Tibial nerve (tissue), 4 donors: ENCODE measurements at regions not wholly inside any gene's neighbourhood (a gene's known extent, or its start where the extent isn't known, plus 50 kb on each side); places are given as distances from the start of the nearest gene placed in this dataset.

ENCODE experiments used
- DNase-seq, 2 donors: peaks; one replicate each; pipeline ENCODE4 v3.0.0-alpha.2; 2019; ENCODE audit warnings: low spot score in 2 of 2
- H3K27ac ChIP-seq, 4 donors: fragments of 200-600 bp; sonication (generic) in 3 of 4; one replicate each; pipeline ENCODE4 v1.5.1; 2017 to 2019; ENCODE audit warnings: mild to moderate bottlenecking in 1 of 4
- H3K27me3 ChIP-seq, 2 donors: fragments of 200-600 bp; sonication (generic) in 1 of 2; one replicate each; pipeline versions ENCODE4 v1.5.1 to v1.6.0; 2017 to 2019
- H3K36me3 ChIP-seq, 3 donors: fragments of 200-600 bp; sonication (generic); one replicate each; pipeline ENCODE4 v1.5.1; 2018 to 2019
- H3K4me1 ChIP-seq, 4 donors: fragments of 200-600 bp; sonication (generic) in 3 of 4; one replicate each; pipeline ENCODE4 v1.5.1; 2017 to 2019
- H3K4me3 ChIP-seq, 4 donors: fragments of 200-600 bp; sonication (generic) in 3 of 4; one replicate each; pipeline ENCODE4 v1.5.1; 2017 to 2019; ENCODE audit warnings: mild to moderate bottlenecking in 1 of 4, moderate library complexity in 1 of 4
- H3K9me3 ChIP-seq, 4 donors: fragments of 200-600 bp; sonication (generic) in 3 of 4; one replicate each; pipeline ENCODE4 v1.5.1; 2017 to 2019
- EP300 ChIP-seq, 2 donors: sonication (generic); formaldehyde crosslinking; IDR thresholded peaks; one replicate each; pipeline ENCODE4 v1.6.1; 2017; ENCODE audit warnings: antibody characterized with exemption in 2 of 2, mild to moderate bottlenecking in 1 of 2
- POLR2A ChIP-seq, 2 donors: fragments of 450-650 bp; IDR thresholded peaks; one replicate each; pipeline ENCODE4 v1.6.1; 2017; ENCODE audit warnings: antibody characterized with exemption in 2 of 2, mild to moderate bottlenecking in 2 of 2, moderate library complexity in 2 of 2
- WGBS, 2 donors: methylation state at CpG; one replicate each; pipeline ENCODE4 v1.1.5; 2018; 5-methylcytosine and 5-hydroxymethylcytosine counted together
- TF ChIP-seq, protein P1 (sequence below), 5 experiments: fragments of 200-600 bp in 3 of 5; fragments of 450-650 bp in 2 of 5; sonication (generic) in 3 of 5; IDR thresholded peaks; one replicate each; pipeline ENCODE4 v1.5.1; 2016 to 2019; ENCODE audit warnings: antibody characterized with exemption in 5 of 5, mild to moderate bottlenecking in 3 of 5, moderate library complexity in 2 of 5

DNA sequence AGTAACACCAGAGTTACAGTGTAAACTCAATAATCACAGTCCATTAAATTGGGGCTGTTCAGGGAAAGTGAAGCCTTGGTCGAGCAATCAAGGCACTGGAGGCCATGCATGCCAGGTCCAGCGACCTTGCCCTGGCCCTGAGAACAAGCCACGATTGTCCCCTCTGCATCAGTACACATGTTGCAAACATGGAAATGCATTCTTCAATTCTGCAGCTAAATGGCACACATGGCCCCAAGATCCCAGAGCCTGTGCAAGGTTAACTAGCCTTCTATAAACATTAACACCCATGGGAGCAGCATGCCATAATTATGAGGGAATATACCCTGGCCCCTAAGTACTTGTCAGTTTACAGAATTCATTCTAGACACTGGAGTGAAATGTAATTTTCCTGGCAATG, 204.7 kb downstream of the HS3ST3B1 start:
- H3K4me1 ChIP-seq = no peaks in the 10 kb centered on the region
- no peak for DNase-seq
- no peak overlapping the region for H3K27ac ChIP-seq
- H3K4me3 ChIP-seq = no peak overlapping the region
- no peaks in the 10 kb centered on the region for H3K36me3 ChIP-seq
- 16 to 21% methylated on average over 3 of the region's 3 CpGs for WGBS, 2 donors
- peaks cover 0 to 3% (median 0%) of the 10 kb centered on the region in 4 donors for H3K9me3 ChIP-seq
- TF ChIP-seq, protein P1, sequence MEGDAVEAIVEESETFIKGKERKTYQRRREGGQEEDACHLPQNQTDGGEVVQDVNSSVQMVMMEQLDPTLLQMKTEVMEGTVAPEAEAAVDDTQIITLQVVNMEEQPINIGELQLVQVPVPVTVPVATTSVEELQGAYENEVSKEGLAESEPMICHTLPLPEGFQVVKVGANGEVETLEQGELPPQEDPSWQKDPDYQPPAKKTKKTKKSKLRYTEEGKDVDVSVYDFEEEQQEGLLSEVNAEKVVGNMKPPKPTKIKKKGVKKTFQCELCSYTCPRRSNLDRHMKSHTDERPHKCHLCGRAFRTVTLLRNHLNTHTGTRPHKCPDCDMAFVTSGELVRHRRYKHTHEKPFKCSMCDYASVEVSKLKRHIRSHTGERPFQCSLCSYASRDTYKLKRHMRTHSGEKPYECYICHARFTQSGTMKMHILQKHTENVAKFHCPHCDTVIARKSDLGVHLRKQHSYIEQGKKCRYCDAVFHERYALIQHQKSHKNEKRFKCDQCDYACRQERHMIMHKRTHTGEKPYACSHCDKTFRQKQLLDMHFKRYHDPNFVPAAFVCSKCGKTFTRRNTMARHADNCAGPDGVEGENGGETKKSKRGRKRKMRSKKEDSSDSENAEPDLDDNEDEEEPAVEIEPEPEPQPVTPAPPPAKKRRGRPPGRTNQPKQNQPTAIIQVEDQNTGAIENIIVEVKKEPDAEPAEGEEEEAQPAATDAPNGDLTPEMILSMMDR (IDR thresholded peaks at IDR 0.05) = no peak
- TF ChIP-seq EP300 (IDR thresholded peaks at IDR 0.05) (no peak), POLR2A (IDR thresholded peaks at IDR 0.05) (no peak)
- no peaks in the 10 kb centered on the region for H3K27me3 ChIP-seq

GRCh38 chr17:14499976-14500375, 199.1 kb downstream of the HS3ST3B1 start:
- TF ChIP-seq, protein P1 (IDR thresholded peaks at IDR 0.05) = no peak
- TF ChIP-seq POLR2A (IDR thresholded peaks at IDR 0.05) = no peak
- TF ChIP-seq EP300 (IDR thresholded peaks at IDR 0.05) = no peak
- Histone ChIP-seq H3K36me3 (no peaks in the 10 kb centered on the region), H3K27me3 (no peaks in the 10 kb centered on the region), H3K9me3 (peaks cover 0 to 5% (median 0%) of the 10 kb centered on the region in 4 donors), H3K27ac (no peak overlapping the region), H3K4me1 (no peaks in the 10 kb centered on the region), H3K4me3 (no peak overlapping the region)
- 57 to 63% methylated on average over 4 of the region's 4 CpGs for WGBS, 2 donors
- no peak for DNase-seq

GRCh38 chr17:14498812-14499211, 197.9 kb downstream of the HS3ST3B1 start:
- no peak overlapping the region for H3K27ac ChIP-seq
- no peak for DNase-seq
- no peaks in the 10 kb centered on the region for H3K27me3 ChIP-seq
- 85 to 90% methylated on average over 1 of the region's 1 CpG for WGBS, 2 donors
- H3K4me1 ChIP-seq = no peaks in the 10 kb centered on the region
- H3K36me3 ChIP-seq = no peaks in the 10 kb centered on the region
- H3K9me3 ChIP-seq = peaks cover 0 to 5% (median 0%) of the 10 kb centered on the region in 4 donors
- no peak overlapping the region for H3K4me3 ChIP-seq
- TF ChIP-seq, protein P1 (IDR thresholded peaks at IDR 0.05) = no peak
- no peak for TF ChIP-seq POLR2A (IDR thresholded peaks at IDR 0.05)

GRCh38 chr17:14494161-14494560, 193.3 kb downstream of the HS3ST3B1 start:
- no peaks in the 10 kb centered on the region for H3K27me3 ChIP-seq
- H3K9me3 ChIP-seq = peaks cover 0 to 5% (median 0%) of the 10 kb centered on the region in 4 donors
- H3K4me3 ChIP-seq = no peak overlapping the region
- no peak for DNase-seq
- WGBS, 2 donors = 92 to 94% methylated on average over 4 of the region's 4 CpGs
- H3K36me3 ChIP-seq = no peaks in the 10 kb centered on the region
- H3K27ac ChIP-seq = no peak overlapping the region
- no peaks in the 10 kb centered on the region for H3K4me1 ChIP-seq
- TF ChIP-seq EP300 (IDR thresholded peaks at IDR 0.05) = no peak
- TF ChIP-seq, protein P1 (IDR thresholded peaks at IDR 0.05) = no peak
- TF ChIP-seq POLR2A (IDR thresholded peaks at IDR 0.05) = no peak

GRCh38 chr17:14489986-14490385, 189.1 kb downstream of the HS3ST3B1 start:
- Histone ChIP-seq H3K9me3 (no peaks in the 10 kb centered on the region), H3K4me3 (no peak overlapping the region), H3K36me3 (no peaks in the 10 kb centered on the region), H3K27ac (no peak overlapping the region), H3K27me3 (no peaks in the 10 kb centered on the region), H3K4me1 (no peaks in the 10 kb centered on the region)
- WGBS, 2 donors = 59 to 74% methylated on average over 2 of the region's 2 CpGs
- no peak for DNase-seq
- TF ChIP-seq EP300 (IDR thresholded peaks at IDR 0.05) (no peak), POLR2A (IDR thresholded peaks at IDR 0.05) (no peak)
- TF ChIP-seq, protein P1 (IDR thresholded peaks at IDR 0.05) = no peak
